IMR-90 (cell line): ENCODE measurements at regions not wholly inside any gene's neighbourhood (a gene's known extent, or its start where the extent isn't known, plus 50 kb on each side); places are given as distances from the start of the nearest gene placed in this dataset.

Experiments
- CEBPB ChIP-seq: IDR thresholded peaks from 2 replicates; pipeline ENCODE4 v1.6.1; 2012; ENCODE audit warnings: low read depth, low read length, improper control_type of control experiment
- CTCF ChIP-seq: conservative IDR thresholded peaks from 2 replicates; pipeline ENCODE4 v1.5.1; 2012; ENCODE audit warnings: mild to moderate bottlenecking, low read depth, low read length, improper control_type of control experiment
- FOS ChIP-seq: fragments of 150-350 bp; IDR thresholded peaks from 2 replicates; pipeline ENCODE4 v1.6.1; 2016; ENCODE audit warnings: low read depth, low read length
- MAFK ChIP-seq: IDR thresholded peaks from 2 replicates; pipeline ENCODE4 v1.6.1; 2012; ENCODE audit warnings: low read depth, low read length, improper control_type of control experiment
- POLR2A ChIP-seq: IDR thresholded peaks from 2 replicates; pipeline ENCODE4 v1.6.1; 2012; ENCODE audit warnings: mild to moderate bottlenecking, low read depth, low read length
- RAD21 ChIP-seq: IDR thresholded peaks from 2 replicates; pipeline ENCODE4 v1.6.1; 2012; ENCODE audit warnings: low read length, improper control_type of control experiment

- TF ChIP-seq CTCF (no peak), CEBPB (no peak), RAD21 (no peak), FOS (no peak), POLR2A (no peak), MAFK (no peak)
Observed at GRCh38 chr6:90689172-90689571, 102.3 kb upstream of the MAP3K7 start.
